NCI-H774 (cell line): ENCODE measurements at regions not wholly inside any gene's neighbourhood (a gene's known extent, or its start where the extent isn't known, plus 50 kb on each side); places are given as distances from the start of the nearest gene placed in this dataset.

Experiments used
- DNase-seq: peaks from one replicate; lab custom pipeline; 2025; lab: John Stamatoyannopoulos, UW

DNA sequence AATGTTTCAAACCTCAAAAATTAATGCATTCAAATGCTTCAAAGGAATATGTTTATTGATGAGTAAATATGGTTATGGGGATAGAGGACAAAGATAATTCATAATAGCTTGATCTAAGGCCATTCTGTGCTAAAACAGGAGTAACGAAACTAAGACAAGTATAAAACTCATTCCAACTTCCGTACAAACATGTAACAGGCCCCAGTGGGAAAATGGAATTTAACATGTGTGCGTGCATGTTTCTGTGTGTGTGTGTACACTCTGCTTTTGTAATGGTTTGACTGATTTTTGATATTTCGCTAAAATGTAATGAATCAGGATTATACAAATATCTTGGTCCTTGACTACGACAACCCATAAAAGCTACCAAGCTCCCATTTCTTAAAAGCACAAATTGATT is 91.0 kb downstream of the KLF12 start:
- no peak for DNase-seq

- no peak for DNase-seq
These were observed 94.0 kb downstream of the KLF12 start for GRCh38 chr13:74040200-74040599.

DNA sequence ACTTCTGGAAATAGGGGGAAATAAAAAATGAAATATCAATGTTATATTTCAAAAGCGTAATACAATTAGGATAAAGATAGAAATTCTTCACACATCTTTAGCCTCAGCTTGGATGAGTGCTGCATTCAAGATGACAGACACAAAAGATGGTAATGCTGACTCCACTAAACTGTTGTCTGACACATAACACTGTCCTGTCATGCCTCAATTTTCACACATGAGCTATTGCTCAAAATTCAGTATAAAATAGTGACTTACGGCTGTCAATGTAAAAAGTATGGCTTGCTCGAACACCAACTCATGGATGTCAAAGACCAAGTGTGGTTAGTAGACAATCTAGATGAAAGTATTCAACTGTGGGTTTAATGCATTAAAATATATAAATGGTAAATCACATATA is 94.5 kb downstream of the KLF12 start:
- DNase-seq, result no peak

DNA sequence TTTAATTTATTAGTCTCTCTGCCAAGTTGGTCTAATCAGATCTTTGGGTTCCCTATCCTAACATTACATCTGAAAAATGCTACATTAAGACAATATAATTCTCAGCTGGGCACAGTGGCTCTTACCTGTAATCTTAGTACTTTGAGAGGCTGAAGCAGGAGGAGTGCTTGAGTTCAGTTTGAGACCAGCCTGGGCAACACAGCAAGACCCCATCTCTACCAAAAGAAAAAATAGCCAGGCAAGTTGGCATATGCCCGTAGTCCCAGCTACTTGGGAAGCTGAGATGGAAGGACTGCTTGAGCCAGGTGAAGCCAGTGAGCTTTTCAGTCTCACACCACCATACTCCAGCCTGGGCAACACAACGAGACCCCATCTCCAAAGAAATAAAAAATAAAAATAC is 95.0 kb downstream of the KLF12 start:
- DNase-seq, result no peak

GRCh38 chr13:74037762-74038161 is 96.4 kb downstream of the KLF12 start:
- no peak for DNase-seq

DNA sequence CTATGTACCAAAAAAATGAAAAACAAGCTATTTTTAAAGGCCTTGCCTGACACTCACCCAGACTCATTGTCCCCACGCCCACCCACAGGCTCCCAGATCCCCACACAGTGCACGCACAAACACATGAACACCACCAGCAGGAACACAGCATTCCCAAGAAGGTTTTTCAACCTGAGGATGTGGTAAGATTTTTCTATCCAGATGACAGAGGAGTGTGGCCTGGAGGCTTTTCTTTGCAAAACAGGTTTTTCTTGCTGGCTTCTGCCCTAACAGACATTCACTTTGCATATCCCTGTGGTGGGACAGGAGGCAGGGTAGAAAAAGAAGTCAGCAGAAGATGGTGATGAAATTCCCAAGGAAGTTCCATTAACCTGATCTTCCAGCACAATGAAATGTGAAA is 97.8 kb downstream of the KLF12 start:
- no peak for DNase-seq

DNA sequence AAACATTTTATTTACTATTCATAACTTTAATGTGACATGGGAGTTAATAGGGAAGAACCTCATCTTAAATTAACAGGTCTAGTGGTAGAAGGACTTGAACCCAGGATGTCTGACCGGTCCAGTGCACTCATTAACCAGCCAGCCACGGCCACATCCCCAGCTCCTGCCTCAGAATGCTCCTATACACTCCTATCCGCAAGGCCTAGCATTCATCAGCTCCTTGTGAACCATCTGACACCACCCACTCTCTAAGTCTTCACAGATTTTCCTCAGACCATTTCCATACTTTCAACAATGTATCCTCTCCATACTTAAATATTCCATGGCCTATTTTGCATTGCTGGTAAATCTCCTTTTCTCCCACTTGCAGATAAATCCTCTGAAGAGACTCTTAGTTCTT is 98.3 kb downstream of the KLF12 start:
- no peak for DNase-seq

GRCh38 chr13:74032325-74032724 is 101.9 kb downstream of the KLF12 start:
- no peak for DNase-seq

GRCh38 chr13:74027161-74027779 is 106.9 kb downstream of the KLF12 start:
- no peak for DNase-seq

DNA sequence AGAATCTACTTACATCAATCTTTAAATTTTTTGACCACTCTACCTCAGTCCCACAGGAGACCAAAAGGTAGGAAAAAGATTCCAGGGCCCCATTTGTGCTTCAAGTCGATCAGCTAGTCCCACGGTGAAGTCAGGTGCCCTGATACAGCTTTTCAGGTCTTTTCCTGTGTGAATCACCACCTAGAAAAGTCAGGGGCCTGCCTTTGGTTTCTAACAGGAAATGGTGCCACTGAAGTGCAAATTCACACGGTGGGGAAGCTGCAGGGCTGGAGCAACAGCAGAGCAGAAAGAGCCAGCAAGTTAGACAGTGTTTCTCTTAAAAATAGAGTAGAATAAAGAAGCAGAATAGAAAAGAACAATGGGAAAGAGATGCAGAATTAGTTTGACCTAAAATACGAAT is 107.5 kb downstream of the KLF12 start:
- DNase-seq, result no peak

DNA sequence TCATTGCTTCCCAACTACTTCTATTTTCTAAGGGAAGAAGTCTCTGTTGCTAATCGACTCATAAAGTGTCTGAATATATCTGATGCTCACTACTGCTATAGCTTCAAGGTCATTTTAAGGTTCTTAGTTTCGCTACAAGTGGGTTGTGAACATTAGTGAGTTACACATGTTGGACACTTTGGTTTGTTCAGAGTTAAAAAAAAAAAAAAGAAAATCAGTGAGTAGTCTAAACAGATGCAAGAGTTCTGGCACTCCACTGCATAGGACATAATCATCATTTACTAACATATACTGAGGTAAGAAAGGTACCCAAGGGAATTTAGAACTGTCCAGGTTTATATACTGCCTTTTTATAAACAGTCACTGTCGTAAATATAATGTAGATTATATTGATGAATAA is 108.8 kb downstream of the KLF12 start:
- no peak for DNase-seq

- no peak for DNase-seq
These were observed 109.3 kb downstream of the KLF12 start for GRCh38 chr13:74024856-74025255.

GRCh38 chr13:74024314-74024713 is 109.9 kb downstream of the KLF12 start:
- no peak for DNase-seq

DNA sequence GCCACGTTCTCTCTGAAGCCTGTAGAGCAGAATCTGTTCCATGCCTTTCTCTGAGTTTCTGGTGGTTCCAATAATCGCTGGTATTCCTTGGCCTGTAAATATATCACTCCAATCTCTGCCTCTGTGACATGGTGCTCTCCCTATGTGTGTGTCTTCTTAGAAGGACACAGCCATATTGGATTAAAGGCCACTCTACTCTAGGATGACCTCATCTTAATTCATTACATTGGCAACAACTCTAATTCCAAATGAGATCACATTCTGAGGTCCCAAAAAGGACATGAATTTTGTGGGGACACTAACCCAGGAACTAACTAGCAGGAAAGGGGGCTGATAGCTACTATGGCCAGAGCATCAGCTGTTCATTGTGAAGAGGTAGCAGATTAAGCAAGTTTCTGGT is 110.7 kb downstream of the KLF12 start:
- DNase-seq, result no peak

- DNase-seq, result no peak
These were observed 112.7 kb downstream of the KLF12 start for GRCh38 chr13:74021505-74021904.

- no peak for DNase-seq
These were observed 116.2 kb downstream of the KLF12 start for GRCh38 chr13:74018062-74018431.

GRCh38 chr13:74017301-74018061 is 116.7 kb downstream of the KLF12 start:
- no peak for DNase-seq

DNA sequence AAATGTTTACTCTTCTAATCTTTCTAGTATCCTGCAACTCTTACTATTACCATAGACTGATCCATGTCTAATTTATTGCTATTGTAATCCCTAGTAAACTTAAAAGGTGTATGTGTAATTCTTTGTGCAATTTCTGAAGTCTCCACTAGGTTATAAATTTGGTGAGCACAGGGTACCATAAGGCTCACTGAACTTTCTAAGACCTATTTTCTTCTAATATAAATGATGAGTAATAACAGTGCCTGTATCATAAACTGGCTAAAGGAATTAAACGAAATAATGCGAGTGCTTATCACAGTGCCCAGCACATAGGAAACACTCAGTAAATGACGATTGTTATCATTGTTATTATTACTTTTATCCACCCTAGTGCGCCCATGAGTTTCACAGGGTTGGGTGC is 119.1 kb downstream of the KLF12 start:
- DNase-seq, result no peak

- no peak for DNase-seq
These were observed 125.0 kb downstream of the KLF12 start for GRCh38 chr13:74009100-74009668.

- DNase-seq, result no peak
These were observed 127.5 kb downstream of the KLF12 start for GRCh38 chr13:74006666-74007065.

- no peak for DNase-seq
These were observed 128.7 kb downstream of the KLF12 start for GRCh38 chr13:74005320-74006157.

DNA sequence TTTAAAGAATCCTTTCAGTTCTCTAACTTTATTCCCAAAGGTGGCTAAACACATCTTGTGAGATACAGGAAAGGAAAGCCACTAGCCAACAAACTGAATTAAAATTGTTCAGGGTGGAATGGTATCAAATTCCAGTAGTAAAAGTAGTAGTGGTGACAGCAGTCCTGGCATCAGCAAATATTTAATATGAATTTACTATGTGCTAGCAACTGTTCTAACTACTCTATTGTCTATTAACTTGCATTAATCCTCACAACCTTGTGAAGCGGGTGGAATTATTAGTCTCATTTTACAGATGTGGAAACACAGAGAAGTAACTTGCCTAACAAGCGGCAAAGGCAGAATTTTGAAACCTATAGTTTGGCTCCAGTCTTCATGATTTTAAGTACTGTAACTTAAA is 130.1 kb downstream of the KLF12 start:
- DNase-seq, result no peak

GRCh38 chr13:74003374-74003773 is 130.8 kb downstream of the KLF12 start:
- DNase-seq, result no peak
